A549 (cell line): ENCODE measurements at regions not wholly inside any gene's neighbourhood (a gene's known extent, or its start where the extent isn't known, plus 50 kb on each side); places are given as distances from the start of the nearest gene placed in this dataset.
"Not testable (repeated sequence)": the region's sequence is repeated elsewhere in the genome, so short reads cannot be mapped to it uniquely, and the experiment has no call there.

Experiments
- ATAC-seq, 2 experiments: fragments of 200-7000 bp in 1 of 2; fragments of >200 bp in 1 of 2; cut with Nextera tagmentation in 1 of 2; cut with Tn5 transposase in 1 of 2; 3 replicates each; pipeline versions ENCODE4 v1.8.0 to v1.9.1; 2018 to 2020; ENCODE audit warnings: mild to moderate bottlenecking in 1 of 2, moderate library complexity in 1 of 2
- CTCF ChIA-PET: fragments of 300-600 bp; sonication (Branson Sonifier 250); formaldehyde crosslinking; extraction: SDS; loops from one replicate; lab custom pipeline; 2021; ENCODE audit warnings: antibody characterized with exemption, inconsistent platforms; lab: Yijun Ruan, JAX
- POLR2A ChIA-PET: fragments of 350-600 bp; formaldehyde crosslinking; extraction: SDS; loops from one replicate; lab custom pipeline; 2021; ENCODE audit warnings: antibody characterized with exemption, inconsistent platforms; lab: Yijun Ruan, JAX
- DNase-seq, 2 experiments: peaks; one replicate each; pipeline versions ENCODE4 v3.0.0 to v3.0.0-alpha.2; 2011 to 2016; ENCODE audit warnings: low read depth in 1 of 2, low spot score in 1 of 2
- FAIRE-seq: peaks from 2 replicates; lab custom pipeline; 2011; peaks lifted over from hg19 to GRCh38; lab: Jason Lieb, UNC
- H3K27ac ChIP-seq, 2 experiments: fragments of >200 bp; sonication (Bioruptor Twin); formaldehyde crosslinking; 3 replicates each; pipeline ENCODE4 v1.5.1; 2016 to 2017
- H3K4me1 ChIP-seq: fragments of >200 bp; sonication (Bioruptor Twin); formaldehyde crosslinking; 3 replicates; pipeline ENCODE4 v1.6.1; 2016
- H3K4me2 ChIP-seq: fragments of >200 bp; sonication (Bioruptor Twin); formaldehyde crosslinking; 3 replicates; pipeline ENCODE4 v1.6.1; 2016
- H3K4me3 ChIP-seq: fragments of >200 bp; sonication (Bioruptor Twin); formaldehyde crosslinking; 3 replicates; pipeline ENCODE4 v1.5.1; 2016
- H3K9me3 ChIP-seq: fragments of >200 bp; sonication (Bioruptor Twin); formaldehyde crosslinking; 3 replicates; pipeline ENCODE4 v1.6.1; 2016
- CBX2 ChIP-seq: fragments of 200-600 bp; sonication (generic); IDR thresholded peaks from 2 replicates; pipeline ENCODE4 v1.6.1; 2016; ENCODE audit warnings: low read depth, mild to moderate bottlenecking, borderline replicate concordance
- CEBPB ChIP-seq, 2 experiments: fragments of >200 bp in 1 of 2; sonication (Bioruptor Twin) in 1 of 2; formaldehyde crosslinking in 1 of 2; IDR thresholded peaks; 2 replicates each; pipeline ENCODE4 v1.6.1; 2012 to 2016
- EP300 ChIP-seq, 2 experiments: fragments of >200 bp; sonication (Bioruptor Twin); formaldehyde crosslinking; IDR thresholded peaks; 2 replicates in 1 of 2; 3 replicates in 1 of 2; pipeline ENCODE4 v1.6.1; 2016 to 2017
- ESRRA ChIP-seq: fragments of 150-350 bp; IDR thresholded peaks from 2 replicates; pipeline ENCODE4 v1.6.1; 2014; ENCODE audit warnings: mild to moderate bottlenecking, low read length, borderline replicate concordance
- FOSB ChIP-seq: fragments of 250-450 bp; sonication (Bioruptor Pico); IDR thresholded peaks from 2 replicates; pipeline ENCODE4 v1.5.0; 2020; ENCODE audit warnings: mild to moderate bottlenecking, moderate library complexity
- HOXA7 ChIP-seq: fragments of 250-450 bp; sonication (Bioruptor Pico); IDR thresholded peaks from 2 replicates; pipeline ENCODE4 v1.5.0; 2020; ENCODE audit warnings: mild to moderate bottlenecking, moderate library complexity
- JUN ChIP-seq, 2 experiments: fragments of >200 bp; sonication (Bioruptor Twin); formaldehyde crosslinking; IDR thresholded peaks; 2 replicates in 1 of 2; 3 replicates in 1 of 2; pipeline ENCODE4 v1.6.1; 2016 to 2017
- MAX ChIP-seq: IDR thresholded peaks from 2 replicates; pipeline ENCODE4 v1.6.1; 2012
- MAZ ChIP-seq: fragments of 150-350 bp; IDR thresholded peaks from 2 replicates; pipeline ENCODE4 v1.6.1; 2014; ENCODE audit warnings: antibody characterized with exemption, low read depth, low read length, borderline replicate concordance
- TP53 ChIP-seq: fragments of 250-450 bp; sonication (Bioruptor Pico); IDR thresholded peaks from 2 replicates; pipeline ENCODE4 v1.5.0; 2021; ENCODE audit warnings: mild to moderate bottlenecking, moderate library complexity
- WGBS: methylation state at CpG from one replicate; pipeline ENCODE4 v1.1.6; 2017; ENCODE audit errors: missing lambda C conversion rate; 5-methylcytosine and 5-hydroxymethylcytosine counted together

DNA sequence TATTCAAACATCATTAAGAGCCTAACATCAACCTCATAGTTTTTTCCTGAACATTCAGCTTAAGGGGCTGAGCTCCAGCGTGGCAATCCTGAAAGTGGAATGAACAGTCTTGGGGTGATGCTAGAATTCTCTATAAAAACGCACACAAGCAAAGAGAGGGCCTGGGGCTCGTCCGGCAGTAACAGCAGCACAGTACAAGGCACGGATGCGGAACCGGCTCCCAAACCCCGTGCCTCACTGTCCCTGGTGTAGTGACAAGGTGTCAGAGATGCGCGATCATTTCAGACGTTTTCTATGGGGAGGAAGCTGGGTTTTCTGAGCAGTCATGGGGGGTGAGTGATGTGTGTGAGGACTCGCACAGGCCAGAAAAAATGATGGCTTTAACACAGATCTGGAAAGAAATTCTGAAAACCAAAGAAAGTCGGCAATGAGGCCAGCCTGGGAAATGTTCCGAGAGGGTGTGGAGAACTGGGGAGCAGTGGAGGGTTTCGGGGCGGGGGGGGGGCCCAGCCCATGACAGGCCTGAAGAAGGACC, 170.6 kb downstream of the NPIPB11 start:
- H3K4me2 ChIP-seq, H3K4me3 ChIP-seq, H3K27ac ChIP-seq, H3K9me3 ChIP-seq, H3K4me1 ChIP-seq, ATAC-seq, DNase-seq, FAIRE-seq, POLR2A ChIA-PET: not testable (repeated sequence)
- WGBS = 81% methylated on average over 15 of the region's 16 CpGs
- CTCF ChIA-PET = interaction anchor here (0.6 kb wide), 2 partner anchors 155 to 957 kb away, joined by 3 to 6 read pairs; no protein-coding TSS in a partner anchor

DNA sequence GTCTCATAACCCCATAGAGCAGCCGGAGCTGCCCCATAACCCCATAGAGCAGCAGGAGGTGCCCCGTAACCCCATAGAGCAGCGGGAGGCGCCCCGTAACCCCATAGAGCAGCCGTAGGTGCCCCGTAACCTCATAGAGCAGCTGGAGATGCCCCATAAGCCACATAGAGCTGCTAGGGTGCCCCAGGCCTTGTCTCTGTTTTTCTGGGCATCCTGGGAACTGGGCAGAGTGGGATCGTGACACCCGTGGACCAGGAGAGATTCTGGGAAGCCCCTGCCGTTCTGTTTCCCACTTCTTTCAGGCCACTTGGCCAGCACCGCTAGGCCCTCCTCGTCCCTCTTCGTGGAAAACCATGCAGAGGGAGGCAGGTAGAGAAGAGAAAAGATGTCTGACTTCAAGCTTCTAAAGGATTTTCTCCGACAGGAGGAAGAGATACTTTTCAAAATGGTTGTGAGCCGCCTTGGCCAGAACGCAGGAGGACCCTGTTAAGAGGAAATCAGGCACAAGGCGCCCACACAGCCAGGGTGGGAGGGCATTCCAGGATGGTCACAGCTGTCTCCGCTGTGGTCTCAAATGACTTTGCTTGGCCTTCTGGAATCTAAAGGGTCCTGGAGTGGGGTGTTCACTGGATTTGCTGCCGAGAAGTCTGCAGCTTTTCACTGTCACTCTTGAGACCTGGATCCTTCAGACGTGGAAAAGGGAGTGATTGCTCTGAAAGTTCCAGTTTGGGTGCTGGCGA, 171.8 kb downstream of the NPIPB11 start:
- H3K9me3 ChIP-seq, H3K4me3 ChIP-seq, H3K4me1 ChIP-seq, CTCF ChIA-PET, POLR2A ChIA-PET, ATAC-seq, FAIRE-seq, DNase-seq, H3K4me2 ChIP-seq, H3K27ac ChIP-seq: not testable (repeated sequence)
- 83% methylated on average over 16 of the region's 21 CpGs for WGBS

- FAIRE-seq, H3K9me3 ChIP-seq, POLR2A ChIA-PET, H3K27ac ChIP-seq, ATAC-seq, H3K4me3 ChIP-seq, DNase-seq, CTCF ChIA-PET, H3K4me2 ChIP-seq, H3K4me1 ChIP-seq: not testable (repeated sequence)
- 84% methylated on average over 11 of the region's 23 CpGs for WGBS
These were observed 172.7 kb downstream of the NPIPB11 start for GRCh38 chr16:29233705-29234404.

DNA sequence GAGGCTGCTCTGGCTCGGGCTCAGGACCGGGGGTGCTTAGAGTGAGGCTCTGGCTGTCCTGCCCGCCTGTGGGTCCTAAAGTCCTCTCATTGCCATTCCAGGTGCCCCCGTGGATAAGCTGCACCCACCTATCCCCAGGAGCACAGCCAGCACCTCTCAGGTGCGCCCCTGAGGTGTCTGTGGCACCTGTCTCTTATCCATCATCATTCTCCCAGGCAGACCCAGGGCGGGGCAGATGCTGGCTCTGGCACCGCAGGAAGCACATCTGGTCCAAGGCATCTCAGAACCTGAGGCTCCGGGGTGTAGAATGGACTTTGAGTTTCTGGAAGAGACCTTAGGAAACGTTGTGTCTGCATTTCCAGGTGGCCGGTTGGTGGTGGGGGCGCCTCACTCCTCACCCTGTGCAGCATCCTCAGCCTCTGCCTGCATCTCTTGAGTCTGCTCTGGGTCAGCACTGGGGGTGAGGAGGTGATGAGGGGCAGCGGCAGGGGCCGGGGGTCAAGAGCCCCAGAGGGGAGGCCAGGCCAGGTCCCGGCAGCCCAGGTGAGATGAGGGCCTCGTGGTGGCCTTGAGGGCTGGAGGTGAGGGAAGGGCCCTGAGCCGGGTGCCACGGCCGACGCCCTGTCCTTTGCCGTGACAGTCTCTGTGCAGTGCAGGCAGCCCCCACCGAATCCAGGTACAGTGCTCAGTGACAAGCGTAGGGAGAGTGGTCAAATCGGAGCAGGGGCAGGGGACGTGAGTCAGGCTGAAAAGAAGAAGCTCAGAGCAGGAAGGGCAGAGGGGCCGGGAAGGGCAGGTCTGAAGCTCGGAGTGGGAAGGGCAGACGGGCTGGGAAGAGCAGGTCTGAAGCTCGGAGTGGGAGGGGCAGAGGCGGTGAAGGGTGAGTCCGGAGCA, 173.5 kb downstream of the NPIPB11 start:
- no peak overlapping the region for H3K27ac ChIP-seq
- CTCF ChIA-PET = no interaction called here
- ATAC-seq (no peak), DNase-seq (no peak), FAIRE-seq (no peak)
- no peaks in the 10 kb centered on the region for H3K9me3 ChIP-seq
- H3K4me3 ChIP-seq = no peak overlapping the region
- no peak overlapping the region for H3K4me2 ChIP-seq
- peaks cover 3% of the 10 kb centered on the region for H3K4me1 ChIP-seq
- TF ChIP-seq FOSB (CRISPR knock-in tag) (no peak), JUN (IDR thresholded peaks at IDR 0.05) (no peak), CBX2 (no peak), TP53 (CRISPR knock-in tag) (no peak), EP300 (IDR thresholded peaks at IDR 0.05) (no peak), ESRRA (no peak), MAX (no peak), MAZ (no peak), HOXA7 (no peak), CEBPB (IDR thresholded peaks at IDR 0.05) (no peak)
- POLR2A ChIA-PET = no interaction called here
- WGBS = 88% methylated on average over 22 of the region's 30 CpGs

DNA sequence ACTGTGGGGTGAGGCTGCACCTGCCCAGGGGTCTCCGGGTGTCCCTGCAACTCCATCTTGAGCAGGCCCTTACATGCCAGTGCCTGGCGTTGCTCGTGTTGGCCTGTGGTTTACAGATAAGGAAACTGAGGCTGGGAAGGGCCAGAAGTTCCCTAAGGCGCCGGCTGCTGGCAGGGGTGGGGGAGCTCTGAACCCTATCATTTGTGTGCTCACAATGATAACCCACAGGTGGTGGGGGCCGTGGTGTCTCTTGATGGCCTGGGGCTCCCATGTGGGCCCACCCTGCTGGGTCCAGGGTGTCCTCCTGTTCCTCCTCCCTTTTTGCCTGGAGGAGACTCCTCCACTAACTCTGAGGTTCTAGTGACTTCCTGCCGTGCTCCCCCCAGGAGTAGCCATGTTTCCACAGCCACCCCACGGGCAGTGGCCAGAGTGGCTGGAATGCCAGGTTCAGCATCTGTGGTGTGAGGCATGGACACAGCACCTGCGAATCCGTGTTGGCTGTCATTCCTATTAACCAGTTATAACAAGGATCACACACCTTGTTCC, 174.3 kb downstream of the NPIPB11 start:
- FAIRE-seq = not testable (repeated sequence)
- WGBS = 91% methylated on average over 8 of the region's 10 CpGs

More for the DNA sequence above, 174.3 kb downstream of the NPIPB11 start:
- ATAC-seq, DNase-seq, CTCF ChIA-PET, H3K4me2 ChIP-seq, POLR2A ChIA-PET, H3K4me1 ChIP-seq, H3K4me3 ChIP-seq, H3K9me3 ChIP-seq, H3K27ac ChIP-seq: not testable (repeated sequence)
